ENCODE measurements at regions not wholly inside any gene's neighbourhood (a gene's known extent, or its start where the extent isn't known, plus 50 kb on each side); places are given as distances from the start of the nearest gene placed in this dataset.

- TF ChIP-seq CTCF (IDR thresholded peaks at IDR 0.05; ENCODE audit: low read depth, low read length, missing input control) (no peak), TAF1 (conservative IDR thresholded peaks at IDR 0.05) (no peak), RAD21 (IDR thresholded peaks at IDR 0.05) (no peak), MAX (IDR thresholded peaks at IDR 0.05) (no peak), YY1 (IDR thresholded peaks at IDR 0.05) (no peak), EGR1 (IDR thresholded peaks at IDR 0.05; ENCODE audit: low read depth in 2 of 2) (no peak), ATF3 (IDR thresholded peaks at IDR 0.05) (no peak), FOXA1 (IDR thresholded peaks at IDR 0.05) (no peak), SP1 (IDR thresholded peaks at IDR 0.05) (no peak)
- TF ChIP-seq, protein P1, sequence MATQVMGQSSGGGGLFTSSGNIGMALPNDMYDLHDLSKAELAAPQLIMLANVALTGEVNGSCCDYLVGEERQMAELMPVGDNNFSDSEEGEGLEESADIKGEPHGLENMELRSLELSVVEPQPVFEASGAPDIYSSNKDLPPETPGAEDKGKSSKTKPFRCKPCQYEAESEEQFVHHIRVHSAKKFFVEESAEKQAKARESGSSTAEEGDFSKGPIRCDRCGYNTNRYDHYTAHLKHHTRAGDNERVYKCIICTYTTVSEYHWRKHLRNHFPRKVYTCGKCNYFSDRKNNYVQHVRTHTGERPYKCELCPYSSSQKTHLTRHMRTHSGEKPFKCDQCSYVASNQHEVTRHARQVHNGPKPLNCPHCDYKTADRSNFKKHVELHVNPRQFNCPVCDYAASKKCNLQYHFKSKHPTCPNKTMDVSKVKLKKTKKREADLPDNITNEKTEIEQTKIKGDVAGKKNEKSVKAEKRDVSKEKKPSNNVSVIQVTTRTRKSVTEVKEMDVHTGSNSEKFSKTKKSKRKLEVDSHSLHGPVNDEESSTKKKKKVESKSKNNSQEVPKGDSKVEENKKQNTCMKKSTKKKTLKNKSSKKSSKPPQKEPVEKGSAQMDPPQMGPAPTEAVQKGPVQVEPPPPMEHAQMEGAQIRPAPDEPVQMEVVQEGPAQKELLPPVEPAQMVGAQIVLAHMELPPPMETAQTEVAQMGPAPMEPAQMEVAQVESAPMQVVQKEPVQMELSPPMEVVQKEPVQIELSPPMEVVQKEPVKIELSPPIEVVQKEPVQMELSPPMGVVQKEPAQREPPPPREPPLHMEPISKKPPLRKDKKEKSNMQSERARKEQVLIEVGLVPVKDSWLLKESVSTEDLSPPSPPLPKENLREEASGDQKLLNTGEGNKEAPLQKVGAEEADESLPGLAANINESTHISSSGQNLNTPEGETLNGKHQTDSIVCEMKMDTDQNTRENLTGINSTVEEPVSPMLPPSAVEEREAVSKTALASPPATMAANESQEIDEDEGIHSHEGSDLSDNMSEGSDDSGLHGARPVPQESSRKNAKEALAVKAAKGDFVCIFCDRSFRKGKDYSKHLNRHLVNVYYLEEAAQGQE (IDR thresholded peaks at IDR 0.05), result no peak
Measured at GRCh38 chr22:25404928-25405816, 159.3 kb upstream of the GRK3 start.
